ENCODE measurements at regions not wholly inside any gene's neighbourhood (a gene's known extent, or its start where the extent isn't known, plus 50 kb on each side); places are given as distances from the start of the nearest gene placed in this dataset.

DNA sequence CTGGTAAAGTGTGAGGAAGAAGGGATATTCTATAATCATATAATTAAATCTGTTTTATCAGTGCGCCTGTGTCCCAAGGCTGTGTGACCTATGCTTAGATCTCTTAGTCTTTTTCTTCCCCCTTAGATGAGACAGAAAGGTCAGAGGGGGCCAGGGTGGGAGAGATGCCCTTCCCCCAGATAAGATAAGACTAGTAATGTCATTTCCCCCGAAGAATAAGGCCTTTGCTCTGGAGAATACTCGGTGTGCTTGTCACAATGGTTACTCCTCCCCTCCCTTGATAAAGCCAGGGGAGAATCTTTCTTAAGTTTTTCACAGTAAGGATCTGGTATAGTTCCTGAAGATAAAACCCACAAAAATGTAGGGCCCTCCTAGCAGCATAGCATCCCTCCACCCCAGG is 1041.8 kb downstream of the SORCS3 start:
- intact Hi-C loops (cut with DNase I; ENCODE audit: low total_unique reads): no loop called here
- DNase-seq: no peak
- Histone ChIP-seq H3K27me3 (no peaks in the 10 kb centered on the region), H3K9me3 (no peaks in the 10 kb centered on the region), H3K4me3 (no peak overlapping the region), H3K4me1 (no peaks in the 10 kb centered on the region), H3K36me3 (no peaks in the 10 kb centered on the region), H3K27ac (no peak overlapping the region)
- TF ChIP-seq, protein P1, sequence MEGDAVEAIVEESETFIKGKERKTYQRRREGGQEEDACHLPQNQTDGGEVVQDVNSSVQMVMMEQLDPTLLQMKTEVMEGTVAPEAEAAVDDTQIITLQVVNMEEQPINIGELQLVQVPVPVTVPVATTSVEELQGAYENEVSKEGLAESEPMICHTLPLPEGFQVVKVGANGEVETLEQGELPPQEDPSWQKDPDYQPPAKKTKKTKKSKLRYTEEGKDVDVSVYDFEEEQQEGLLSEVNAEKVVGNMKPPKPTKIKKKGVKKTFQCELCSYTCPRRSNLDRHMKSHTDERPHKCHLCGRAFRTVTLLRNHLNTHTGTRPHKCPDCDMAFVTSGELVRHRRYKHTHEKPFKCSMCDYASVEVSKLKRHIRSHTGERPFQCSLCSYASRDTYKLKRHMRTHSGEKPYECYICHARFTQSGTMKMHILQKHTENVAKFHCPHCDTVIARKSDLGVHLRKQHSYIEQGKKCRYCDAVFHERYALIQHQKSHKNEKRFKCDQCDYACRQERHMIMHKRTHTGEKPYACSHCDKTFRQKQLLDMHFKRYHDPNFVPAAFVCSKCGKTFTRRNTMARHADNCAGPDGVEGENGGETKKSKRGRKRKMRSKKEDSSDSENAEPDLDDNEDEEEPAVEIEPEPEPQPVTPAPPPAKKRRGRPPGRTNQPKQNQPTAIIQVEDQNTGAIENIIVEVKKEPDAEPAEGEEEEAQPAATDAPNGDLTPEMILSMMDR (IDR thresholded peaks at IDR 0.05): no peak
- no peak for TF ChIP-seq POLR2A (IDR thresholded peaks at IDR 0.05)

DNA sequence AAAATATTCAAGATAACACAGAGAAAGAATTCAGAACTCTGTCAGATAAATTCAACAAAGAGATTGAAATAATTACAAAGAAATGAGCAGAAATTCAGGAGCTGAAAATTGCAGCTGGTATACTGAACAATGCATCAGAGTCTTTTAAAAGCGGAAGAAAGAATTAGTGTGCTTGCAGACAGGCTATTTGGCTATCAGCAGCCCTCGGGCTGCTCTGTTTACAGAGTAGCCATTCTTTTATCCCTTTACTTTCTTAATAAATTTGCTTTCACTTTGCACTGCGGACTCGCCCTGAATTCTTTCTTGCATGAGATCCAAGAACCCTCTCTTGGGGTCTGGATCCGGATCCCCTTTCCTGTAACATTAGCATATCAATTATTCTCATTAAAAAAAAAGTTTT is 1040.0 kb downstream of the SORCS3 start:
- H3K27me3 ChIP-seq: no peaks in the 10 kb centered on the region
- TF ChIP-seq POLR2A (IDR thresholded peaks at IDR 0.05): no peak
- TF ChIP-seq, protein P1 (IDR thresholded peaks at IDR 0.05): no peak
- no peaks in the 10 kb centered on the region for H3K9me3 ChIP-seq
- no peak overlapping the region for H3K4me3 ChIP-seq
- DNase-seq: no peak
- intact Hi-C loops (cut with DNase I; ENCODE audit: low total_unique reads): no loop called here
- H3K27ac ChIP-seq: no peak overlapping the region
- H3K36me3 ChIP-seq: no peaks in the 10 kb centered on the region
- H3K4me1 ChIP-seq: no peaks in the 10 kb centered on the region

DNA sequence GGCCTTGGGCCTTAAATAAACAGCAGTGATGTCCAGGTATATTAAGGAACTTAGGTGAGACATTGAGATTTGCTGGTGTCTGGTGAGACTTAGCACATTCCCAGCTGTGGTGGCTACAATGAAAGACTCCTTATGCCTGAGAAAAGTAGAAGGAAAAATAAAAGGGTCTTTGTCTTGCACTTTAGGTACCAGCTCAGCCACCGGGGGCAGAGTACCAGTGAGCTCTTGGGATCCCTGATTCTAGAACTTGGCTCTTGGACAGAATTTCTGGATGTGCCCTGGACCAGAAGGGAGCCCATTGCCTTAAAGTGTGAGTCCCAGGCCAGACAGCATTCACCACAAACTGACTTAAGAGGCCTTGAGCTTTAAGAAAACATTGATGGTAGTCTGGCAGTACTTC is 1038.7 kb downstream of the SORCS3 start:
- H3K9me3 ChIP-seq: no peaks in the 10 kb centered on the region
- no peaks in the 10 kb centered on the region for H3K27me3 ChIP-seq
- H3K4me3 ChIP-seq: no peak overlapping the region
- H3K4me1 ChIP-seq: no peaks in the 10 kb centered on the region
- intact Hi-C loops (cut with DNase I; ENCODE audit: low total_unique reads): no loop called here
- H3K27ac ChIP-seq: no peak overlapping the region
- DNase-seq: no peak
- no peaks in the 10 kb centered on the region for H3K36me3 ChIP-seq
- TF ChIP-seq, protein P1 (IDR thresholded peaks at IDR 0.05): no peak
- TF ChIP-seq POLR2A (IDR thresholded peaks at IDR 0.05): no peak

DNA sequence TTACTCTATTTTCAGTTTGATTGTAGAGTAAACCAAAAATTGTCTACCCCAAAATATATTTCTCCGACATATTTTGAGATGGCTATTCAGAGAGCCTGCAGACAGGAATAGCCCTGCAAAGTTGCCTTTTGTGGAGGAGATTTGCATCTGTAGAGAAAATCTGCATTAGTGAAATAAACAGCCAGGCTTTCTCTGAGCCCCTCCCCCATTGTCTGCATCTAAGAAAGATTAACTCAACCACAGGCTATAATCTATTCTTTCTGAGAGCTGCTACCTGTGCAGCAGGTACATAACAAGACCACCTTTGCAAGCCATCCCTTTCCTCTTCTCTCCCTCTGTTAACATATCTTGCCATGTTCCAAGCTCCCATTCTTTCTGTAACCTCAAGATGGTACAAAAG is 1034.2 kb downstream of the SORCS3 start:
- Histone ChIP-seq H3K4me1 (no peaks in the 10 kb centered on the region), H3K9me3 (no peaks in the 10 kb centered on the region), H3K36me3 (no peaks in the 10 kb centered on the region), H3K27me3 (no peaks in the 10 kb centered on the region), H3K4me3 (no peak overlapping the region), H3K27ac (no peak overlapping the region)
- TF ChIP-seq, protein P1 (IDR thresholded peaks at IDR 0.05): no peak
- TF ChIP-seq POLR2A (IDR thresholded peaks at IDR 0.05): no peak
- no peak for DNase-seq
- intact Hi-C loops (cut with DNase I; ENCODE audit: low total_unique reads): no loop called here

DNA sequence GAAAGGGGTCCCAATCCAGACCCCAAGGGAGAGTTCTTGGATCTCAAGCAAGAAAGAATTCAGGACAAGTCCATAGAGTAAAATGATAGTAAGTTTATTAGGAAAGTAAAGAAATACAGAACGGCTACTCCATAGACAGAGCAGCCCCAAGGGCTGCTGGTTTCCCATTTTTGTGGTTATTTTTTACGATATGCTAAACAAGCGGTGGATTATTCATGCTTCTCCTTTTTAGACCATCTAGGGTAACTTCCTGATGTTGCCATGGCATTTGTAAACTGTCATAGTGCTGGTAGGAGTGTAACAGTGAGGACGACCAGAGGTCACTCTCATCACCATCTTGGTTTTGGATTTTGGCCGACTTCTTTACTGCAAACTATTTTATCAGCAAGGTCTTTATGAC is 1033.4 kb downstream of the SORCS3 start:
- no peaks in the 10 kb centered on the region for H3K9me3 ChIP-seq
- intact Hi-C loops (cut with DNase I; ENCODE audit: low total_unique reads): no loop called here
- H3K4me1 ChIP-seq: no peaks in the 10 kb centered on the region
- no peak overlapping the region for H3K4me3 ChIP-seq
- H3K36me3 ChIP-seq: no peaks in the 10 kb centered on the region
- H3K27ac ChIP-seq: no peak overlapping the region
- no peak for DNase-seq
- H3K27me3 ChIP-seq: no peaks in the 10 kb centered on the region
- TF ChIP-seq POLR2A (IDR thresholded peaks at IDR 0.05): no peak
- TF ChIP-seq, protein P1 (IDR thresholded peaks at IDR 0.05): no peak

Measured in uterus (tissue), 3 donors.